H9 (cell line): ENCODE measurements at regions not wholly inside any gene's neighbourhood (a gene's known extent, or its start where the extent isn't known, plus 50 kb on each side); places are given as distances from the start of the nearest gene placed in this dataset.
A peak's percentile ranks its signal among the peaks of the same experiment; 100 is the strongest.

ENCODE experiments used
- DNase-seq: peaks from one replicate; pipeline ENCODE4 v3.0.0-alpha.2; 2017
- H2AFZ ChIP-seq: one replicate; pipeline ENCODE4 v1.6.1; 2013; ENCODE audit warnings: mild to moderate bottlenecking, low read length, control low read depth, moderate library complexity
- H2AK5ac ChIP-seq: 2 replicates; pipeline ENCODE4 v1.6.1; 2013; ENCODE audit warnings: low read length, control low read depth, mixed read lengths; ENCODE audit not compliant: insufficient read length
- H2BK120ac ChIP-seq: one replicate; pipeline ENCODE4 v1.6.1; 2013; ENCODE audit warnings: low read depth, mild to moderate bottlenecking, low read length, control low read depth, inconsistent platforms; ENCODE audit not compliant: poor library complexity, severe bottlenecking
- H2BK12ac ChIP-seq: 2 replicates; pipeline ENCODE4 v1.6.1; 2013; ENCODE audit warnings: low read length, control low read depth, mixed read lengths, low read depth; ENCODE audit not compliant: insufficient read length
- H2BK15ac ChIP-seq: 2 replicates; pipeline ENCODE4 v1.6.1; 2013; ENCODE audit warnings: low read depth, low read length, control low read depth
- H2BK20ac ChIP-seq: one replicate; pipeline ENCODE4 v1.6.1; 2013; ENCODE audit warnings: low read depth, mild to moderate bottlenecking, low read length, control low read depth, inconsistent platforms; ENCODE audit not compliant: poor library complexity, severe bottlenecking
- H2BK5ac ChIP-seq: 2 replicates; pipeline ENCODE4 v1.6.1; 2013; ENCODE audit warnings: low read length, control low read depth, mixed read lengths; ENCODE audit not compliant: insufficient read length
- H3K14ac ChIP-seq: 2 replicates; pipeline ENCODE4 v1.6.1; 2013; ENCODE audit warnings: low read length, control low read depth; ENCODE audit not compliant: insufficient read depth
- H3K18ac ChIP-seq: 2 replicates; pipeline ENCODE4 v1.6.1; 2013; ENCODE audit warnings: low read depth, mild to moderate bottlenecking, mixed read lengths, low read length, control low read depth; ENCODE audit not compliant: insufficient read length
- H3K23ac ChIP-seq: 2 replicates; pipeline ENCODE4 v1.6.1; 2013; ENCODE audit warnings: low read length, control low read depth, mixed read lengths, low read depth; ENCODE audit not compliant: insufficient read length
- H3K23me2 ChIP-seq: 2 replicates; pipeline ENCODE4 v1.6.1; 2013; ENCODE audit warnings: low read depth, mild to moderate bottlenecking, mixed read lengths, low read length, control low read depth; ENCODE audit not compliant: insufficient read length, poor library complexity, severe bottlenecking
- H3K27ac ChIP-seq: 2 replicates; pipeline ENCODE4 v1.5.1; 2013; ENCODE audit warnings: low read length, control low read depth, mixed read lengths, low read depth; ENCODE audit not compliant: insufficient read length
- H3K27me3 ChIP-seq: 2 replicates; pipeline ENCODE4 v1.6.1; 2013; ENCODE audit warnings: low read length, control low read depth, inconsistent platforms; ENCODE audit not compliant: insufficient read depth
- H3K4ac ChIP-seq: 2 replicates; pipeline ENCODE4 v1.6.1; 2013; ENCODE audit warnings: low read depth, mild to moderate bottlenecking, control low read depth, inconsistent platforms, low read length, moderate library complexity
- H3K4me1 ChIP-seq: 2 replicates; pipeline ENCODE4 v1.6.1; 2013; ENCODE audit warnings: low read length, control low read depth, inconsistent platforms; ENCODE audit not compliant: insufficient read depth
- H3K4me2 ChIP-seq: 2 replicates; pipeline ENCODE4 v1.6.1; 2013; ENCODE audit warnings: low read length, control low read depth, mixed read lengths; ENCODE audit not compliant: insufficient read length, insufficient read depth
- H3K56ac ChIP-seq: 2 replicates; pipeline ENCODE4 v1.6.1; 2013; ENCODE audit warnings: low read depth, mild to moderate bottlenecking, mixed read lengths, low read length, control low read depth; ENCODE audit not compliant: insufficient read length
- H3K79me1 ChIP-seq: 2 replicates; pipeline ENCODE4 v1.6.1; 2013; ENCODE audit warnings: low read depth, mild to moderate bottlenecking, moderate library complexity, low read length, control low read depth, inconsistent platforms; ENCODE audit not compliant: insufficient read depth, poor library complexity, severe bottlenecking
- H3K79me2 ChIP-seq: 2 replicates; pipeline ENCODE4 v1.6.1; 2013; ENCODE audit warnings: low read length, control low read depth, inconsistent platforms; ENCODE audit not compliant: insufficient read depth
- H3K9ac ChIP-seq: 2 replicates; pipeline ENCODE4 v1.6.1; 2013; ENCODE audit warnings: low read length, control low read depth, mixed read lengths; ENCODE audit not compliant: insufficient read length; ENCODE audit errors: extremely low read depth
- H3K9me3 ChIP-seq: one replicate; pipeline ENCODE4 v1.6.1; 2013; ENCODE audit warnings: low read depth, low read length, inconsistent platforms; ENCODE audit not compliant: control insufficient read depth
- H3T11ph ChIP-seq: one replicate; pipeline ENCODE4 v1.6.1; 2013; ENCODE audit warnings: mild to moderate bottlenecking, low read length, control low read depth, inconsistent platforms
- H4K20me1 ChIP-seq: one replicate; pipeline ENCODE4 v1.6.1; 2013; ENCODE audit not compliant: control insufficient read depth, insufficient read length, insufficient read depth
- H4K5ac ChIP-seq: 2 replicates; pipeline ENCODE4 v1.6.1; 2013; ENCODE audit warnings: low read depth, mild to moderate bottlenecking, mixed read lengths, low read length, control low read depth; ENCODE audit not compliant: insufficient read length
- H4K8ac ChIP-seq: replicated peaks from 2 replicates; pipeline ENCODE4 v1.6.1; 2013; ENCODE audit warnings: low read length, control low read depth, mixed read lengths, low read depth; ENCODE audit not compliant: insufficient read length
- H4K91ac ChIP-seq: 2 replicates; pipeline ENCODE4 v1.6.1; 2013; ENCODE audit warnings: low read depth, mild to moderate bottlenecking, moderate library complexity, mixed read lengths, low read length, control low read depth; ENCODE audit not compliant: insufficient read length
- H3K27ac Mint-ChIP-seq, 3 experiments: 2 replicates in 2 of 3; 3 replicates in 1 of 3; pipeline ENCODE4 v1.8.0; 2020 to 2021; ENCODE audit warnings: mixed read lengths in 3 of 3, mild to moderate bottlenecking in 1 of 3, moderate library complexity in 1 of 3
- H3K27me3 Mint-ChIP-seq: 2 replicates; pipeline ENCODE4 v1.8.0; 2021; ENCODE audit warnings: low read depth, mild to moderate bottlenecking, moderate library complexity, mixed read lengths
- H3K36me3 Mint-ChIP-seq, 3 experiments: 2 replicates in 2 of 3; 3 replicates in 1 of 3; pipeline ENCODE4 v1.8.0; 2020 to 2021; ENCODE audit warnings: low read depth in 3 of 3, mixed read lengths in 3 of 3; ENCODE audit not compliant: insufficient read depth in 1 of 3
- H3K4me1 Mint-ChIP-seq, 2 experiments: 2 replicates each; pipeline ENCODE4 v1.8.0; 2020; ENCODE audit warnings: mixed read lengths in 2 of 2
- H3K4me3 Mint-ChIP-seq, 2 experiments: 2 replicates in 1 of 2; 3 replicates in 1 of 2; pipeline ENCODE4 v1.8.0; 2020 to 2021; ENCODE audit warnings: mild to moderate bottlenecking in 2 of 2, mixed read lengths in 2 of 2, moderate library complexity in 1 of 2
- H3K9me3 Mint-ChIP-seq, 2 experiments: 2 replicates in 1 of 2; 3 replicates in 1 of 2; pipeline ENCODE4 v1.8.0; 2020; ENCODE audit warnings: mild to moderate bottlenecking in 2 of 2, mixed read lengths in 2 of 2, moderate library complexity in 1 of 2
- CTCF ChIP-seq: fragments of 200-600 bp; sonication (generic); conservative IDR thresholded peaks from 3 replicates; pipeline ENCODE4 v1.8.0; 2021; ENCODE audit warnings: antibody characterized with exemption, mild to moderate bottlenecking
- WGBS: extraction: QIAGEN DNeasy Blood & Tissue Kit; methylation state at CpG from one replicate; pipeline ENCODE4 v1.1.7; 2013; ENCODE audit warnings: missing lambda C conversion rate, low lambda C conversion rate, mixed read lengths; ENCODE audit not compliant: insufficient read length; ENCODE audit errors: extremely low coverage; 5-methylcytosine and 5-hydroxymethylcytosine counted together

GRCh38 chr13:74575729-74576125 lies 441.5 kb upstream of the KLF12 start:
- Histone ChIP-seq H3K56ac (no peak overlapping the region), H3K9me3 (no peaks in the 10 kb centered on the region), H3K4me2 (peak overlapping the region; percentile 90), H3T11ph (no peak overlapping the region), H2BK15ac (no peak overlapping the region), H3K14ac (no peak overlapping the region), H4K5ac (no peak overlapping the region), H4K91ac (no peak overlapping the region), H3K27ac (no peak overlapping the region), H4K20me1 (no peaks in the 10 kb centered on the region), H3K79me1 (no peaks in the 10 kb centered on the region), H4K8ac (no peak overlapping the region), H3K27me3 (no peaks in the 10 kb centered on the region), H2BK20ac (no peak overlapping the region), H3K4ac (no peak overlapping the region), H2BK120ac (no peak overlapping the region), H3K23me2 (peaks cover 6% of the 10 kb centered on the region), H3K23ac (no peak overlapping the region), H3K9ac (no peak overlapping the region), H3K4me1 (no peaks in the 10 kb centered on the region), H2BK5ac (no peak overlapping the region), H3K18ac (no peak overlapping the region), H3K79me2 (no peaks in the 10 kb centered on the region), H2BK12ac (no peak overlapping the region), H2AFZ (peak overlapping the region; percentile 26), H2AK5ac (no peak overlapping the region)
- H3K27ac Mint-ChIP-seq = no peak overlapping the region
- peak; percentile 81 for DNase-seq
- no peaks in the 10 kb centered on the region for H3K9me3 Mint-ChIP-seq
- H3K4me1 Mint-ChIP-seq = peaks cover 20 to 21% of the 10 kb centered on the region in 2 experiments
- WGBS = no CpG with 5 or more reads among the region's 29 CpGs
- no peak for TF ChIP-seq CTCF
- peaks cover 27% of the 10 kb centered on the region for H3K27me3 Mint-ChIP-seq
- H3K36me3 Mint-ChIP-seq = no peaks in the 10 kb centered on the region
- H3K4me3 Mint-ChIP-seq = peak overlapping the region; percentile 71 to 78
